HEK293 (cell line): ENCODE measurements at regions not wholly inside any gene's neighbourhood (a gene's known extent, or its start where the extent isn't known, plus 50 kb on each side); places are given as distances from the start of the nearest gene placed in this dataset.

Source experiments
- CTCF ChIA-PET: fragments of 350-600 bp; formaldehyde crosslinking; extraction: SDS; loops from one replicate; lab custom pipeline; 2021; ENCODE audit warnings: antibody characterized with exemption; lab: Yijun Ruan, JAX
- POLR2A ChIA-PET: fragments of 300-600 bp; formaldehyde crosslinking; extraction: SDS; loops from one replicate; lab custom pipeline; 2020; ENCODE audit warnings: antibody characterized with exemption, inconsistent platforms; lab: Yijun Ruan, JAX
- H3K27ac ChIP-seq: fragments of 200-500 bp; sonication (Bioruptor generic); 2 replicates; pipeline ENCODE4 v1.5.1; 2014; ENCODE audit warnings: low read depth, low read length, control low read depth, inconsistent platforms; ENCODE audit errors: extremely low read depth
- H3K36me3 ChIP-seq, 2 experiments: fragments of 200-500 bp in 1 of 2; sonication (Bioruptor generic) in 1 of 2; 1 replicate in 1 of 2; 2 replicates in 1 of 2; pipeline ENCODE4 v1.5.1; 2014 to 2017; ENCODE audit warnings: inconsistent platforms in 2 of 2, low read length in 2 of 2; ENCODE audit not compliant: control insufficient read depth in 2 of 2, insufficient read depth in 1 of 2
- H3K4me1 ChIP-seq: fragments of 200-500 bp; sonication (Bioruptor generic); 2 replicates; pipeline ENCODE4 v1.5.1; 2014; ENCODE audit warnings: mild to moderate bottlenecking, low read length, inconsistent platforms; ENCODE audit not compliant: control insufficient read depth, insufficient read depth
- H3K4me3 ChIP-seq: 2 replicates; pipeline ENCODE4 v1.5.1; 2011; ENCODE audit warnings: low read depth, mild to moderate bottlenecking, control low read depth, low read length, moderate library complexity
- H3K9me3 ChIP-seq: fragments of 200-500 bp; sonication (Bioruptor generic); 2 replicates; pipeline ENCODE4 v1.5.1; 2014; ENCODE audit warnings: low read depth, low read length, inconsistent platforms; ENCODE audit not compliant: control insufficient read depth, insufficient read depth
- GLI4 ChIP-seq: fragments of 450-650 bp; formaldehyde crosslinking; IDR thresholded peaks from 2 replicates; pipeline ENCODE4 v1.5.1; 2016; ENCODE audit warnings: missing biosample characterization, missing genetic modification characterization
- GLIS1 ChIP-seq: fragments of 450-650 bp; formaldehyde crosslinking; IDR thresholded peaks from 2 replicates; pipeline ENCODE4 v1.5.1; 2016; ENCODE audit warnings: missing biosample characterization, missing genetic modification characterization
- HOXA7 ChIP-seq: sonication (generic); formaldehyde crosslinking; IDR thresholded peaks from 2 replicates; pipeline ENCODE4 v1.8.1; 2022; ENCODE audit warnings: missing genetic modification reagents, borderline replicate concordance
- KLF7 ChIP-seq: fragments of 450-650 bp; formaldehyde crosslinking; IDR thresholded peaks from 2 replicates; pipeline ENCODE4 v1.5.1; 2016; ENCODE audit warnings: missing biosample characterization, missing genetic modification characterization, borderline replicate concordance
- MYNN ChIP-seq: fragments of 450-650 bp; formaldehyde crosslinking; IDR thresholded peaks from 2 replicates; pipeline ENCODE4 v1.5.1; 2016; ENCODE audit warnings: missing biosample characterization, missing genetic modification characterization, borderline replicate concordance
- PRDM1 ChIP-seq: fragments of 450-650 bp; formaldehyde crosslinking; IDR thresholded peaks from 2 replicates; pipeline ENCODE4; 2016; ENCODE audit warnings: missing biosample characterization, missing genetic modification characterization
- SCRT2 ChIP-seq: fragments of 450-650 bp; formaldehyde crosslinking; IDR thresholded peaks from 2 replicates; pipeline ENCODE4 v1.5.1; 2016; ENCODE audit warnings: missing biosample characterization, missing genetic modification characterization
- ZBTB20 ChIP-seq: fragments of 450-650 bp; formaldehyde crosslinking; IDR thresholded peaks from 2 replicates; pipeline ENCODE4 v1.5.1; 2016; ENCODE audit warnings: missing biosample characterization, missing genetic modification characterization
- ZBTB21 ChIP-seq: fragments of 450-650 bp; formaldehyde crosslinking; IDR thresholded peaks from 2 replicates; pipeline ENCODE4 v1.5.1; 2017; ENCODE audit warnings: missing biosample characterization, missing genetic modification characterization
- ZFHX2 ChIP-seq: fragments of 450-650 bp; formaldehyde crosslinking; conservative IDR thresholded peaks from 2 replicates; pipeline ENCODE4 v1.5.1; 2016; ENCODE audit warnings: missing biosample characterization, missing genetic modification characterization
- ZFP41 ChIP-seq: fragments of 450-650 bp; formaldehyde crosslinking; IDR thresholded peaks from 2 replicates; pipeline ENCODE4 v1.5.1; 2016; ENCODE audit warnings: missing biosample characterization, missing genetic modification characterization, borderline replicate concordance
- ZNF121 ChIP-seq: fragments of 450-650 bp; formaldehyde crosslinking; IDR thresholded peaks from 2 replicates; pipeline ENCODE4 v1.5.1; 2016; ENCODE audit warnings: missing biosample characterization, missing genetic modification characterization
- ZNF266 ChIP-seq: fragments of 450-650 bp; formaldehyde crosslinking; IDR thresholded peaks from 2 replicates; pipeline ENCODE4 v1.5.1; 2016; ENCODE audit warnings: missing biosample characterization, missing genetic modification characterization, low read depth
- ZNF324 ChIP-seq: fragments of 450-650 bp; formaldehyde crosslinking; IDR thresholded peaks from 2 replicates; pipeline ENCODE4 v1.5.1; 2016; ENCODE audit warnings: missing biosample characterization, missing genetic modification characterization
- ZNF354C ChIP-seq: fragments of 450-650 bp; formaldehyde crosslinking; IDR thresholded peaks from 2 replicates; pipeline ENCODE4 v1.5.1; 2016; ENCODE audit warnings: missing biosample characterization, missing genetic modification characterization, low read depth, borderline replicate concordance
- ZNF416 ChIP-seq: fragments of 450-650 bp; formaldehyde crosslinking; IDR thresholded peaks from 2 replicates; pipeline ENCODE4 v1.5.1; 2016; ENCODE audit warnings: missing biosample characterization, missing genetic modification characterization
- ZNF426 ChIP-seq: fragments of 450-650 bp; formaldehyde crosslinking; IDR thresholded peaks from 2 replicates; pipeline ENCODE4 v1.5.1; 2017; ENCODE audit warnings: missing biosample characterization, missing genetic modification characterization, mild to moderate bottlenecking, inconsistent platforms, moderate library complexity
- ZNF48 ChIP-seq: fragments of 450-650 bp; formaldehyde crosslinking; IDR thresholded peaks from 2 replicates; pipeline ENCODE4 v1.5.1; 2016; ENCODE audit warnings: missing biosample characterization, missing genetic modification characterization
- ZNF514 ChIP-seq: fragments of 450-650 bp; formaldehyde crosslinking; IDR thresholded peaks from 2 replicates; pipeline ENCODE4 v1.5.1; 2016; ENCODE audit warnings: missing biosample characterization, missing genetic modification characterization
- ZNF521 ChIP-seq: fragments of 450-650 bp; formaldehyde crosslinking; IDR thresholded peaks from 2 replicates; pipeline ENCODE4 v1.5.1; 2017; ENCODE audit warnings: missing biosample characterization, mild to moderate bottlenecking, missing genetic modification characterization
- ZNF530 ChIP-seq: fragments of 450-650 bp; formaldehyde crosslinking; IDR thresholded peaks from 2 replicates; pipeline ENCODE4 v1.5.1; 2016; ENCODE audit warnings: low read depth, missing biosample characterization, missing genetic modification characterization
- ZNF561 ChIP-seq: fragments of 450-650 bp; IDR thresholded peaks from 2 replicates; pipeline ENCODE4 v1.5.1; 2018; ENCODE audit warnings: missing biosample characterization, missing genetic modification characterization, borderline replicate concordance
- ZNF621 ChIP-seq: fragments of 450-650 bp; formaldehyde crosslinking; IDR thresholded peaks from 2 replicates; pipeline ENCODE4 v1.5.1; 2017; ENCODE audit warnings: missing biosample characterization, missing genetic modification characterization
- ZNF624 ChIP-seq: fragments of 450-650 bp; formaldehyde crosslinking; IDR thresholded peaks from 2 replicates; pipeline ENCODE4 v1.5.1; 2017; ENCODE audit warnings: missing biosample characterization, missing genetic modification characterization
- ZNF658 ChIP-seq: fragments of 450-650 bp; formaldehyde crosslinking; IDR thresholded peaks from 2 replicates; pipeline ENCODE4; 2016; ENCODE audit warnings: missing biosample characterization, missing genetic modification characterization
- ZNF677 ChIP-seq: fragments of 450-650 bp; IDR thresholded peaks from 2 replicates; pipeline ENCODE4 v1.5.0; 2018; ENCODE audit warnings: missing biosample characterization, mild to moderate bottlenecking, missing genetic modification characterization, moderate library complexity
- ZNF707 ChIP-seq: fragments of 450-650 bp; formaldehyde crosslinking; IDR thresholded peaks from 2 replicates; pipeline ENCODE4 v1.5.1; 2016; ENCODE audit warnings: missing biosample characterization, missing genetic modification characterization
- ZNF747 ChIP-seq: fragments of 450-650 bp; formaldehyde crosslinking; IDR thresholded peaks from 2 replicates; pipeline ENCODE4 v1.5.1; 2016; ENCODE audit warnings: missing biosample characterization, missing genetic modification characterization
- ZNF792 ChIP-seq: fragments of 450-650 bp; formaldehyde crosslinking; IDR thresholded peaks from 2 replicates; pipeline ENCODE4 v1.5.1; 2016; ENCODE audit warnings: missing biosample characterization, missing genetic modification characterization
- ZNF843 ChIP-seq: fragments of 450-650 bp; formaldehyde crosslinking; IDR thresholded peaks from 2 replicates; pipeline ENCODE4 v1.5.1; 2016; ENCODE audit warnings: missing biosample characterization, missing genetic modification characterization
- TF ChIP-seq, protein P1 (sequence below): fragments of 450-650 bp; formaldehyde crosslinking; IDR thresholded peaks from 2 replicates; pipeline ENCODE4; 2016; ENCODE audit warnings: missing biosample characterization, missing genetic modification characterization
- TF ChIP-seq, protein P2 (sequence below): fragments of 450-650 bp; formaldehyde crosslinking; IDR thresholded peaks from 2 replicates; pipeline ENCODE4 v1.5.1; 2017; ENCODE audit warnings: missing biosample characterization, missing genetic modification characterization

DNA sequence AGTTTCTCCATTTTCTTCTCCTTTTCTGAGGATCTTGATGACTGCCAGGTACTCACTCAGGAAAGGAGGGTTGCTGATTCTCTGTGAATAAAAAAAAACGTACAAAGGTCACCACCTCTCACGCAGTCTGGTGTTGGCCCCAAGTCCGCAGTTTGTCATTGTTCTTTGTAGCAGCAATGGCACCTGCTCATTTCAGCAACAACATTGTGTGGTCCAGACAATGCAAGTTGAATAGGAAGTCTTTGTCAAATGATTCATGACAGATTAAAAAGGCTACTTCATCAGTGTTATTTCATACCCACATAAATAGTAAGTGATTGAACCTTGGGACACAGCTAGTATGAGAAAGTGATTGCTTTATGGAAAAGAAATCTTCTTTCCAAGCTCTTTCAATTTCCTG, 653.5 kb upstream of the MGMT start:
- no peak overlapping the region for H3K27ac ChIP-seq
- CTCF ChIA-PET, result no interaction called here
- no peaks in the 10 kb centered on the region for H3K36me3 ChIP-seq
- POLR2A ChIA-PET, result no interaction called here
- H3K4me1 ChIP-seq, result no peaks in the 10 kb centered on the region
- H3K4me3 ChIP-seq, result no peak overlapping the region
- no peak for TF ChIP-seq ZNF677 (tag by site-specific recombination)
- TF ChIP-seq HOXA7 (CRISPR knock-in tag), result no peak
- no peak for TF ChIP-seq PRDM1 (tag by site-specific recombination)
- TF ChIP-seq, protein P1, sequence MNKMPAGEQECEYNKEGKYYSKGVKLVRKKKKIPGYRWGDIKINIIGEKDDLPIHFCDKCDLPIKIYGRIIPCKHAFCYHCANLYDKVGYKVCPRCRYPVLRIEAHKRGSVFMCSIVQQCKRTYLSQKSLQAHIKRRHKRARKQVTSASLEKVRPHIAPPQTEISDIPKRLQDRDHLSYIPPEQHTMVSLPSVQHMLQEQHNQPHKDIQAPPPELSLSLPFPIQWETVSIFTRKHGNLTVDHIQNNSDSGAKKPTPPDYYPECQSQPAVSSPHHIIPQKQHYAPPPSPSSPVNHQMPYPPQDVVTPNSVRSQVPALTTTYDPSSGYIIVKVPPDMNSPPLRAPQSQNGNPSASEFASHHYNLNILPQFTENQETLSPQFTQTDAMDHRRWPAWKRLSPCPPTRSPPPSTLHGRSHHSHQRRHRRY (tag by site-specific recombination), result no peak
- no peak for TF ChIP-seq ZNF514
- no peak for TF ChIP-seq ZNF707 (tag by site-specific recombination)
- TF ChIP-seq ZNF792 (tag by site-specific recombination), result no peak
- no peak for TF ChIP-seq ZNF747 (tag by site-specific recombination)
- TF ChIP-seq ZNF658 (tag by site-specific recombination), result no peak
- TF ChIP-seq ZNF561, result no peak
- no peak for TF ChIP-seq ZNF416 (tag by site-specific recombination)
- H3K9me3 ChIP-seq, result no peaks in the 10 kb centered on the region

DNA sequence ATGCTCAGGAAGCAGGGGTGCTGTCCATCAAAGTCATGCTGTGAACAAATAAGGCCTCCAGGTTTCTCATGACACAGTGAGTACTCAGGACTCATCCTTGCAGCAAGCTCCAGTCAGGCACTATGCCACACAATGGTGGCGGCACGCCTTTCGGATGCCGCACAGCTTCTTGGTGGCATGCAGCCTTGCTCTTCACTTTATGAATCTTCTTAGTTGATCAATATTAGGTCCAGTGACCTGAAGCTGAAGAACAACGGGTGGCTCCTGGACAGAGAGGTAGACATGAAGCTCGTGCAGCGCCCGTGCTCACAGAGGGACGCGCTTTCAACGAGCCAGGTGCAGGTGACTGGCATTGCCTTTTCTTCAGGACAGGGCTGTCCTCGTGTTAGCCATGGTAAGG, 653.0 kb upstream of the MGMT start:
- no peaks in the 10 kb centered on the region for H3K9me3 ChIP-seq
- no peak overlapping the region for H3K27ac ChIP-seq
- ChIA-PET CTCF (interaction anchor here (0.6 to 0.7 kb wide), 2 partner anchors 22 to 25 kb away, joined by 3 read pairs; no protein-coding TSS in a partner anchor), POLR2A (no interaction called here)
- H3K36me3 ChIP-seq, result no peaks in the 10 kb centered on the region
- TF ChIP-seq ZNF324 (tag by site-specific recombination) (no peak), ZNF426 (tag by site-specific recombination) (no peak), GLI4 (no peak), ZNF624 (tag by site-specific recombination) (no peak), ZNF354C (tag by site-specific recombination) (no peak), ZNF121 (tag by site-specific recombination) (no peak), ZNF521 (no peak), ZBTB20 (no peak), SCRT2 (no peak)
- no peaks in the 10 kb centered on the region for H3K4me1 ChIP-seq
- no peak overlapping the region for H3K4me3 ChIP-seq

DNA sequence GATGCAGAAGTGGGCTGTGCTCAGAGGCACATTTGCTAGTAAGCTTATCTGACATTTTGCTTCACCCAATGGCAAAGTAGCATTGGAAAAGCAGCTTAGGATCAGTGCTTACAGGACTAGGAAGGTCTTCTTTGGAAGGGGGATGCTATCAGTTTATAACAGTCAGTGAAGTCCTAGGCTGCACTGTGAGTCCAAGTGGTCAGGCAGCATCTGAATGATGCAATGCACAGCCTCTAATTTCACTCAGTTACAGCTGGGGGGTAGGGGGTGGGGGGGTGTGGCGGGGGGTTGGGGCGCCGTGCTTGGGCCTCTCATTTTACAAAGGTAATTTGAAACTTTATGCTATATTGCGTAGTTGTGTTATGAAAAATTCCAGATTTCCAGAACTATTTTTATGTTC, 652.3 kb upstream of the MGMT start:
- Histone ChIP-seq H3K27ac (no peak overlapping the region), H3K4me3 (no peak overlapping the region), H3K36me3 (no peaks in the 10 kb centered on the region), H3K9me3 (no peaks in the 10 kb centered on the region), H3K4me1 (no peaks in the 10 kb centered on the region)
- POLR2A ChIA-PET, result no interaction called here
- CTCF ChIA-PET, result interaction anchor here (0.5 to 0.7 kb wide), 3 partner anchors 23 to 1519 kb away, joined by 3 to 4 read pairs (median 3); no protein-coding TSS in a partner anchor
- TF ChIP-seq ZNF48 (no peak), ZFP41 (tag by site-specific recombination) (no peak), ZBTB21 (tag by site-specific recombination) (no peak), ZNF843 (tag by site-specific recombination) (no peak), ZFHX2 (tag by site-specific recombination) (no peak), ZNF530 (tag by site-specific recombination) (no peak), ZNF621 (tag by site-specific recombination) (no peak), ZNF266 (no peak), KLF7 (tag by site-specific recombination) (no peak), GLIS1 (no peak), MYNN (tag by site-specific recombination) (no peak)
- TF ChIP-seq, protein P2, sequence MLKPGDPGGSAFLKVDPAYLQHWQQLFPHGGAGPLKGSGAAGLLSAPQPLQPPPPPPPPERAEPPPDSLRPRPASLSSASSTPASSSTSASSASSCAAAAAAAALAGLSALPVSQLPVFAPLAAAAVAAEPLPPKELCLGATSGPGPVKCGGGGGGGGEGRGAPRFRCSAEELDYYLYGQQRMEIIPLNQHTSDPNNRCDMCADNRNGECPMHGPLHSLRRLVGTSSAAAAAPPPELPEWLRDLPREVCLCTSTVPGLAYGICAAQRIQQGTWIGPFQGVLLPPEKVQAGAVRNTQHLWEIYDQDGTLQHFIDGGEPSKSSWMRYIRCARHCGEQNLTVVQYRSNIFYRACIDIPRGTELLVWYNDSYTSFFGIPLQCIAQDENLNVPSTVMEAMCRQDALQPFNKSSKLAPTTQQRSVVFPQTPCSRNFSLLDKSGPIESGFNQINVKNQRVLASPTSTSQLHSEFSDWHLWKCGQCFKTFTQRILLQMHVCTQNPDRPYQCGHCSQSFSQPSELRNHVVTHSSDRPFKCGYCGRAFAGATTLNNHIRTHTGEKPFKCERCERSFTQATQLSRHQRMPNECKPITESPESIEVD (tag by site-specific recombination), result no peak
